ENCODE measurements at regions not wholly inside any gene's neighbourhood (a gene's known extent, or its start where the extent isn't known, plus 50 kb on each side); places are given as distances from the start of the nearest gene placed in this dataset.
A peak's percentile ranks its signal among the peaks of the same experiment; 100 is the strongest.

DNA sequence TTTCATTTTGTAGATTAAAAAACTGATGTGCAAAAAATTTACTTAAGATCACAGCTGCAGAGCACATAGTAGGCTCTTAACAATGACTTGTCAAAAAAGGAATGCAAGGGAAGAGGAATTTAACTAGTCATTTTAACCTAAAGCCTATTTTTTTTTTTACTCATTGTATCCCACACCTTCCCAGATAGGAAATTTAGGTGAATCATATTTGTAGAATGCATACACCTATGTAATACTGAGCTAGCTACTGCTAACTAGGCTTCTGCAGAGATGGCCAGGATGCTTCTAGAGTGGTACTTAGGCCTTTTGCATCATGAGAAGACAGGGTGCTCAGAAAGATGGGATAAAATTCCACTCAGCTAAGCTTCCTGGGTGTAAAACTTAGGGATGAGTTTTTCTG is 387.3 kb downstream of the AASDHPPT start:
- no peak for FAIRE-seq

DNA sequence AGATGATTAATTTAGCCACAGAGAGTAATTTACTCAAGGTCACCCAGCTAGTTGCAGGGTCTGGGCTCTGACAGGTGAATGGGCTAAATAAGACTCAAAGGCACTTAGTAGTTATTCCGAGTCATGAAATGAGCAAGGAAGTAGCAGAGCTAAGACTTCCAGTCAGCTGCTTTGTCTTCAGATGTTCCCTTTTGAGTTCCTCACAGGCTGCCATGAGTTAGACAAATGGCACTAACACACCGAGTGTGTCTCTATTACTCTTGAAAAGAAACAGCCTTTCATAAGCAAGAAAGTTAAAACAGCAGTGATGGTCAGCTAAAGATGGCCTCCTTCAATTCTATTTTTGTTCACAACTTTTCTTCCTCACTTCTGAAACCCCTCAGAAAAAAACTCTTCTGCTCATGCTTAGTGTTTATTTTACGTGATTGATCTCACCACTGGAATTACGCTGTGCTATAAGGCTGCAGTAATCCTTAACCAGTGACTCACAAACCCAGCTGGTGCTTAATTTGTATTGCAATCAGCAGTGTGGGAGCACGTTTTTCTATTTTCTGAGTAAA is 389.1 kb downstream of the AASDHPPT start:
- no peak for FAIRE-seq

DNA sequence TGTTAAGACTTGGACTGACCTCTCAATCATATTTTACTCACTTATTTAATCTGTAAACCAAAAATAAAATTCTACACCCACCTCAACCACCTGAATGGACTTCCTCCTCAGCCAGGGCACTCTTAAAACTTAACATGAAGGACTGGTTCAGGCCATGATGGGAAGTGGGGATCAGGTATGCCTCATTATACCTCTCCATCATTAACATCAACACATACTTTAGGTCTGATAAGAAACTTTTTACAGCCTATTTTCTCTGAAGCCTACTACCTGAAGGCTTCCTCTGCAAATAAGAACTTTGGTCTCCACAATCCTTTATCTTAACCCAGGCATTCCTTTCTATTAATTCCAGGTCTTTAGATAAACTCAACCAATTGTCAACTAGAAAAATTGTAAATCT is 390.0 kb downstream of the AASDHPPT start:
- FAIRE-seq = no peak

DNA sequence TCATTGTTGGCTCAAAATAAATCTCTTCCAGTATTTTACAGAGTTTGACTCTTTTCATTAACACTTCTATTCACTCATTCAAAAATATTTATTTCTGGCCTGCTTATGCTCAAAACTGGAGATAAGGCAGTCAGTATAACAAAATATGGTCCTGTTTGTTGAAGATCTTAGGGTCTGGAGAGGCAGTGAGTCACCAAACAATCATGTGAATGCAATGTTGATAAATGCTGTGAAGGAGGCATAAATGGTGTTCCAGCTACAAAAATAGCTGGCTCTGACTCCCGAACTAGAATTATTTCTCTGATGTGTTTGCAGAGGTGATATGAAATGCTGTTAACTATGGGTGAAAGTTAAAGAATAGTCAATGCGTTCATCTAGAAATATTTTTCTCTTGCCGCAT is 390.6 kb downstream of the AASDHPPT start:
- FAIRE-seq = no peak

DNA sequence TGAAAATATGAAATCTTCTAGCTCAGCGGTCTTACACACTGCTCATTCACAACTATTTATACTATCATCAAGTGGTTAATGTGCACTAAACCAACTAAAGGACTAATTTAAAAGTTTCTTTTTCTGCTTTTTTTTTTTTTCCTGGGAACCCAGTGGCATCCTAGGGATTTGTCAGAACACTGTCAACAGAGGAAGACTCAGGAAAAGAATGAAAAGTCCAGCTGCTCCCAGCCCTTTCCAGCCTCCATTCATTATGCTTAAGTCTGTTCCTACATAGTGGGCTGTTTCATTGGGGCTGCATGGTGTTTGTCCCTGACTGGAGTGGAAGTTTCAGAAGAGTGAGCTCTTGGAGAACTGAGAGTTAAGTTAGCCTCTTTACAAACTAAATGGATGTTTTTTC is 391.1 kb downstream of the AASDHPPT start:
- FAIRE-seq = no peak

DNA sequence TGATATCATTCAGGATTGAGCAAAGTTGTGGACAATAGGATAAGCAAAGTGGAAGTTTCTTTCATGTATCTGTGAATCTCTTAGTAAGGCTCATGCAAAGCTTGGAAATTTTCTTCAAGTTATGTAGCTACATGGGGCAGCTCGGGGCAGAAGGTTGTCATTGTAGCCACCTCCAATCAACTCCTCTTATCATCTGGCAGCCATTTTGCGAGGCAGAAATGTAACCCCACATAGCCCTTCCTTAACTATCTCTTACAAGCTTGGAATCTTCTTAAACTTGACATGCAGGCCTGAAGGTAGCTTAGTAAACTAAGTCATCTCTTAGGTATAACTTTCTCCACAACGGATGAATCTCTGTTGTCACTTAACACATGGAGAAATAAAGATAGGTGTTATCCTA is 392.8 kb downstream of the AASDHPPT start:
- no peak for FAIRE-seq

DNA sequence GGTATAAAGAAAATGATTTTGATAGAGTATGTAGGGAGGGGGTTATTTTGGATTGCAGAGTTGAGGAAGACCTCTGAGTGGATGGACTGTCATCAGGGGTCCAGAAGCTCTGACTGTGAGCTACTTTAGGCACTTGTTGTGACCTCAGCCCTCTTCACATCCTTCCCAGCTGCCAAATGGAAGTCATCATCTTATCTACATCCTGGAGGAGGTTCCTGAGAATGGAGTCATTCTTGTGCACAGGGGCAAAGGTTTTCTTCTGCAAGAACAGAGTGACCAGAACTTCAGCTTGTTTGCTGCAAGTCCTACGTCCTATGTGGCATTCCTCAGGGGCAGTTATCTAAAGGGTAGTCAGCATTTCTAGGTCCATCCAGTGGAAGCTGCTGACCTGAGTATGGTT is 393.8 kb downstream of the AASDHPPT start:
- FAIRE-seq = no peak

DNA sequence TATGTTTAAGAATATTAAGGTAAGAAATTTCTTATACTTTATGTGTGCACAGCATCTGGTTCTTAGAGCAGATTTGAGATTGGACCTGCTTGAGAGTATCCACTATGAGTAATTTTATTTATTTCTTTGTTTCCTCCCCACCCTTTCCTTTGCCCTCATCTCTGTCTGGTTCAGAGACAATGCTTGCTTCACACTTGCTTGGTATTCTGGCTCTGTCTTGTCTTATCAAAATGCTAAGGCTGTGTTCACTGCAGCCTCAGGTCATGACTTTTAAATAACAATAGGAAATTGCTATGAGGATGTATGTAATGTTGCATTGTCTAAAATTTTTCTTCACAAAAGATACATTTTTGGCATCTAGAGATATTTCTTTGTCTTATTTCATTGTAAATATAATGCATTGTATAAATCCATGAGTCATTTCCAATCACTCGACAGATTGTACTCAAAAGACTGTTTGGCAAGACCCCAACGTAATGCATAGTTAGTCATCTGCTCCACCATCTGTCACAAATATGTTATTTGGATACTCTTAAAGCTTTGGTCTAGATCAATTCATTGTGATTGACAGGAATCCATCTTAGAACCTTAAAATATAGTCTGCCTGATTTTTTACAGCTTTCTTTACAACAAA is 395.7 kb downstream of the AASDHPPT start:
- FAIRE-seq = no peak

DNA sequence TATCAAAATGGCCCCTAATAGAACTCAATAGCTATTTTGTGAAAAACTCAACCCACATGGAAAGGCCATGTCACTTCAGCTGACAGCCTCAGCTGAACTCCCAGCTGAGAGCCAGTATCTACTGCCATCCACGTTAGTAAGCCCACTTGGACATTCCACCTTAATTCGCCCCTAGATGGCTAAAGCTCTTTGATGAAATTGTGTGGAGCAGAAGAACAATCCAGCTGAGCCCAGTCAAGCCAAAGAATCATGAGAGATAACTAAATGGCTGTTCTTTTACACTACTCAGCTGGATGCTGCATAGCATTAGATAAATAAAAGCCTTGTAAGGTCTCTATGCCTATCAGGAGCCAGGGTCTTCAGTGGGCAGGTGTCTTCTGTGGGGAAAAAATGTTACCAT is 396.8 kb downstream of the AASDHPPT start:
- no peak for FAIRE-seq

DNA sequence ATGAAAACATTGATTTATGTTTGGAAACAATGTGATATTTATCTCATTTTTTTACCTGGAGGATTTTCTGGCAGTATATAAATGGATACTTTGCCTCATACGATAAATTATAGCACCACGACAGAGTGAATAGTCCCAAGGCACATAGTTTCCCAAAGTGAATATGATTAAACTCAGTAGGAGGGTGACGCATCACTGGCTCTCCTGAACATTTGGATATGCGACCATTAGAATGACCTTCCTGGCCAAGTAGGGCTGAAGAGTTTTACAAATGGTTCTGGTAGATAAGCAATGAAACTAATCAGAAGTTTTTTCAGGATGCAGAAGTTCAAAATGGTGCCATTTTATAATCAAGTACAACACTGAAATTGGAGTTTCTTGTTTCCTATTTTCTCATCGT is 397.7 kb downstream of the AASDHPPT start:
- no peak for FAIRE-seq

DNA sequence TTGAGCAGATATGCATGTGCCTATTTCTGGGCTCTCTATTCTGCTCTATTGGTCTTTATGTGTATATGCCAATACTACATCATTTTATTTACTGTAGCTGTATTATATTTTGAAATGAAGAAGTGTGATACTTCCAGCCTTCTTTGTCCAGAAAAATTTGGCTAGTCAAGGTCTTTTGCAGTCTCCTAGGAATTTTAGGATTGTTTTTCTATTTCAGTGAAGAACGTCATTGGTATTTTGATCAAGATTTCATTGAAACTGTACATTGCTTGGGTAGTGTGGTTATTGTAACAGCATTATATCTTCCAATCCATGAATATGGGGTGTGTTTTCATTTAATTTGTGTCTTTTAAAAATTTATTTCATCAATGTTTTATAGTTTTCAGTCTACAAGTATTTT is 400.3 kb downstream of the AASDHPPT start:
- no peak for FAIRE-seq

DNA sequence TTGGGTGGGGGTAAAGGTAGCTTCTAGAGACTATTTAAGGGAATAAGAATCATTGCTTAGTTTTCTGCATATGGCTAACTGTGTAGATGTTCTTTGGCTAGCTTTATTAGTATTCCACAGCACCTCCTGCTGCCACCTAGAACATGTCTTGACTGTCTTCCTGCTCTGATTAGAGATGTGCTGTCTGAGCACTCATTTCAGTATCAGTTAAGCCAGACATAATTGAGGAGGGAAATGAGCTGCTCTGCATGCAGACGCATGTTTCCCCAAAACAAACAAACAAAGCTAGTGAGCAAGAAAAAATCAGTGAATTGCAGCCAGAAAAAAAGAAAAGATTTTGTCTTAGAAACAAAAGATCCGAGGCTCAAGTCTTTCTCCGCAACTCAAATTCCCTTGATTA is 402.2 kb downstream of the AASDHPPT start:
- FAIRE-seq = no peak

DNA sequence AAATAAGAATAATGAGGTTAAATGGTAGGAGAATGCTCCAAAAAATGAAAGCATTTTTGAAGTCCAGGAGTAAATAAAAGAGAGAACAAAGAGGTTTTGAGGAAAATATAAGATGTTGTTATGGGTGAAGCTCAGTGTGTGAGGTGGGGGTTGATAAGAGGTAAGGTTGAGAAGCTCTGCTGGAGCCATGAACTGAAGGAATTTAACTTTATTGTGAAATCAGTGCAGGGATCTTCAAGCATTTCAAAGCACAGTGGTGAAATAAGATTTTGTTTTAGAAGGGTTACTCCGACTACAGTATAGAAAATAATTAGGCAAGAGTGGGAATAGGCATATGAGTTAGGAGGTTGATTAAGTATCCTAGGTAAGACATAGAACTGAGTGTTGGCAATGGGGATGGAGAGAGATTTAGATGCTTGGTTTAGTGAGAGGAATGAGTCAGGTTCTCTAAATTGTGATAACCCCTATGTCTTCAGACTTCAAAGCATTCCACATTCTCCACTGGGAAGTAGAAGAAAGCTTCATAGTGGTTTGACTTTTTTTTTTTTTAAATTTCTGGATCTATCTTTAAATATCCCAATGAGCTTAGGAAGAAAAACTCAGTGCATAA is 403.2 kb downstream of the AASDHPPT start:
- no peak for FAIRE-seq

DNA sequence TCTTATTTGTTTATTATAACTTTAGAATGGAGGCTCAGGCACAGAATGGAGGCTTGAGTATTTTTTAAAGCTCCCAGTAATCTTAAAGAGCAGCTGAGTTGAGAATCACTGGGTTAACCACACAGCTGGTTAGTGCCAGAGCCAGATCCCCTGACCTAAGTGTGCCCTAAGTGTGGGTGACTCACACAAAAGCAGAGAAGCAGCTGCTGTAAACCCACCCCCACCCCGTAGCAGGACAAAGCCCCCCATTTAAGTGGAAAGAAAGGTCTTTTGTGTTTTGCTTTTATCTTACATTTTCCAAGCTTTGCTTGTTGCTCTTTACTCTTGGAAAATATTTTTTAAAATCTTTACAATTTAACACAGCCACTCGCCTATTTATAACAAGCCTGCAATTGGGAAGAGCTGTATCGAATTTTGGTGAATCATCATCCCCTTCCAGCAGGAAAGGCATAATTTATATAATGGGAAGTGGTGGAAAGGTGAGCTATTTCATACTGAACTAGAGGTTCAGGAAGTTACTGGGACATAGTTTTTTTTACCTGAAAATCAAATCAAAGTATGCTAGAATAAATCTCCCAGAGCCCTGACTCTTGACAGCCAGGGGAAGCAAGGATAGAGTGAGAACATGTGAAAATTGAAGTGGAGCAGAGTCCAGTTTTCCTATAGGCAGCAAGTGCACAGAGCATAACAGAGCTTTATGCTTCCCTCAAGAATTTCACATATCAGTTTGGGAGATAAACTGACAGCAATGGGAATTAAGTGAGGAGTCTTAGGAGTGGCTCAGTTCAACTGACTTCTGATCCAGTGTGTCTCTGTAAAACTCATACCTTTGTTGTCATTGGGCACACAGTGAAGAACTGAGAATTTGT is 405.7 kb downstream of the AASDHPPT start:
- FAIRE-seq = no peak

DNA sequence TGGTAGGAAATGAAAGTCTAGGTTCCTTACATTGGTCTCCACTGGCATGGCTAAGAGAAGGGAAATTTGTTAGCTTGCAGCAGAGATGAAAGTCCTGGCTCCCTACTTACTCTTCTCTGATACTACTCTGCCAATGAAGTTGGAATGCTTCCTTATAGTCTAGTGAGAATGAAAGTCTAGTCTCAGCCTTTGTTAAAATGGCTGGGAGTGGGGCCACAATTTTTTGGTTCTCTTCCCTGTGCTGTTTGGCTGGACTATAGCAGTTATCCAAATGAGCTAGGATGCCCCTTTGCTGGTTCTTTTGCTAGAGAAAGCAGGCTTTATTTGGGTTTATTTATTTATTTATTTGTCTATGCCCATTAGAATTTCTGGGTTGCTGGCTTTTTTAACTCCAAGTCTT is 414.3 kb downstream of the AASDHPPT start:
- no peak for FAIRE-seq

DNA sequence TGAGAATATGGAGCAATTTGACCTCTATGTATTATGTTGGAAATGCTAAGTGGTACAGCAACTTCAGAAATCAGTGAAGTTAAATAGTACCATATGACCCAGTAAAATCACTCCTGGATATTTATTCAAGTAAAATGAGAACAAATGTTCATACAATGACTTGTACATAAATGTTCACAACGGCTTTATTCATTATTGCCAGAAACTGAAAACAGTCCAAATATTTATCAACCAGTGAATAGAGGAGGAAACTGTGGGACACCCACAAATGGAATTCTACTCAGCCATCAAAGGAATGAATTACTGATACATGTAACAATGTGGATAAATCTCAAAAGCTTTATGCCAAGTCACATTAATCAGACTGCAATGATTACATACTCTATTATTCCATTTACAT is 416.3 kb downstream of the AASDHPPT start:
- peak; percentile 8 for FAIRE-seq

DNA sequence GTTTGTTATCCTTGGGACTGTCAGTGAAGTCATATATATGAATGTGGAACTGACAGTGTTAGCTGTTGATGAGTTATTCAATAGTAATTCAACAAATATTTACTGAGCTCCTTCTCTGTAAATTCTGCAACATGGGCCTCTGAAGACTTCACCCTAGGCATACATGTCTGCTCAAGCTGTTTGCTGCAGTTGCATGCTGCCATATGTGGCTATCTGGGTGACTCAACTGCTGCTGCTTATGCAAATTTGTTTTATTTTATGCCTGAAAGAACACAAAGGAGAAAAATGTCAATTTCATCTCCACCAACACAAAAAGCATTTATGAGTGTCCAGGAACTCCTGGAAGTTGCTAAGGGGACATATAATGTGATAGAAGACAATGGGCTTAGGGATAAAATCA is 417.6 kb downstream of the AASDHPPT start:
- no peak for FAIRE-seq

DNA sequence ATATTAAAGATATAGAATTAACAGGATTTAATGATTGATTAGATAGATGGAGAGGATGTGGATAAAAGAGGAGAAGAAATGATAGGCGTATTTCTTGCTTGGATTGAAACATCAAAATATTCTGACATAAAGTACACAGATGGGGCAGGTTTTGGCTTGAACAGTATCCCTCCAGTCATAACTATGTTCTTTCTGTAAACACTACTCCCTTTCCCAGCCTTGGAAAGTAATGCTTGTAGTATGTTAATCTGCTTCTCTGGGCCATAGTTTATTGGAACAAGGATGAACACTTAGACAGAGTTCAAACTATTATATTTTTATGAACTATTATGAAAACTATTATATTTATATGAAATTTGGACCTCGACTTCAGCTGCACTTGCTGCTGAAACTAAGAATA is 419.2 kb downstream of the AASDHPPT start:
- FAIRE-seq = peak; percentile 63

DNA sequence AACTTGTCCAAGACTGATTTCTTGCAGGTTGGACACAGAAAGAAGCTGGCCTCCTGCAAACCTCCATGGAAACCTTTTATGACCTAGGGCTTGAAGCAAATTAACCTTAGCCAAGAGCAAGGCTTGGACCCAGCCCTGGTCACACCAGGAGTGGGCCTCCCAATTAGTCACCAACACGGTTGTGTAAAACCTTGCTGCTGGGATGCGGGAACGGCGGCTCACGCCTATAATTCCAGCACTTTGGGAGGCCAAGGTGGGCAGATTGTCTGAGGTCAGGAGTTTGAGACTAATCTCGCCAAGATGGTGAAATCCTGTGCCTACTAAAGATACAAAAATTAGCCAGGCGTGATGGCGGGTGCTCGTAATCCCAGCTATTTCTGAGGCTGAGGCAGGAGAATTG is 419.9 kb downstream of the AASDHPPT start:
- FAIRE-seq = no peak

DNA sequence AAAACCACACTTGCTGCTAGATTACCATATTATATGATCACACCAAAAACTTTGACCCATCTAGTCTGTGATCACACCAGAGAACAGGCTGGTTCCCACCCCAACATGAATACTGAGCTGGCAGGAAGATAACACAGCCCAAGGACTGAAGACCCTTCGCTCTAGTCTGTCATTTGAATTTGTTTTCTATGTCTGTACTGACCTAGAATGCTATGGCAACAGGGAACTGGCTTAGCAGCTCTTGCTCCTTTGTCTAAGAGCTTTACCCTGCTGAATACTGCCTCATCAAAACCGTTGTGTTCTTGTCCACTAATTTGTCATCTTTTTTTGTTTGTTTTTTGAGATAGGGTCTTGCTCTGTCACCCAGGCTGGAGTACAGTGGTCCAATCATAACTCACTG is 420.4 kb downstream of the AASDHPPT start:
- no peak for FAIRE-seq

DNA sequence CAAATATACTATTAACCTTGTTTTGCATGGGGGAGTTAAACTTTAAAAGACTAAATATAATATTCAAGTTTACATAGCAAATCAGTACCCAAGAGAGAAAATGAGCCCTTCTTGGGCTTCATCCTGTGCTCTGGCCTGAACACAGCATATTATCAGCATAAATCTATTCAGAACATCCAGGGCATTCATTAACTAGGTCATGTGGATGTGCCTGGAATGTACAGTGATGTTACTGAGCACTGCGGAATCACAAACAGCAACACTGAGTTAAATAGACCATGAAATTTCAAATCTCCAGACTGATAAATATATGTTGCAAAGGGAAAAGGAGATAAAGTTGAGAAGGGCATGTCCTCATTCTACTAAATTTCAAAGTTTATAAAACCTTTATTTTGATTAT is 426.4 kb downstream of the AASDHPPT start:
- no peak for FAIRE-seq

DNA sequence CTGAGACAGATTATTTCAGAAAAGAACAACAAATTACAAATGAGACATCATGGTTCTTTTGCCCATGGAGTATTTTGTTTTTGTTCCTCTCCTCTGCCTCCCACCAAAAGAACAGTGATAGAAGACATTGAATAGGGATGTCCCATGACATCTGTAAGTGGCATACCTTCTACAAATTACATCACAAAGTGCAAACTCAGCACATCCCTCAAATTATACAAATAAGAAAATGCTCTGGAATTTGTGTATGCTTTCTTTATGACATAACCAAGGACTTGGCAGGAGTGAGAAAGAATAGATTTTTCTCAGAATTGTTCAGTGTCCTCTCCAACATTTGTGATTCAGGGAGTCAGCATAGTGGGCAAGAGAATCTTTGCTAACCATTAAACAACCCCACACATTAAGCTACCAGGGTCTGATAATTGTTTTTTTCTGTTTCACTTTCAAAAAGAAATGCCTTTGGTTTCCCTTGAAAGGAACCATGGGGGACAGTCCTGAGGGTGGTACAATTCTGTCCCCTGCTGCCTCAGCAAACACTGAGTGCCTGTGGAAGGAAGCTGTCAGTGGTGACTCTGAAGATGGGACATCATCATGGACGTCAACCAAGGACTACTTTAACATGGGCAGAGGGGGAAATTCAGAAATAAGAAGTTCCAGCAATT is 430.3 kb downstream of the AASDHPPT start:
- no peak for FAIRE-seq

DNA sequence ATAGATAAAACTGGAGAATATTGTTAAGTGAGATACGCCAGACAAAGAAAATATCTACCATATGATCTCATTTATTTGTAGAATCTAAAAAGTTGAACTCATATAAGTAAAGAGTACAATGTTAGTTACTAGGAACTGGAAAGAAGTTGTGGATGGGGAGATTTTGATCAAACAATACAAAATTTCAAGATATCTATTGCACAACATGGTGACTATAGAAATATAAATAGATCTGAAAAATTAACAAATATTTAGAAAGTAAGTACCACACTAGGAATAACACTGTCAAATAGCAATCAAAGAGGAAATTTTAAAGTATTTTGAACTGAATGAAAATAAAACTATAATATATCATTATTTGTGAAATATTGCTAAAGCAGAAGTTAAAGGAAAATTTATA is 437.2 kb downstream of the AASDHPPT start:
- FAIRE-seq = no peak

All from endometrium (tissue), 2 donors.